Neutrophil (primary cell): ENCODE measurements at regions not wholly inside any gene's neighbourhood (a gene's known extent, or its start where the extent isn't known, plus 50 kb on each side); places are given as distances from the start of the nearest gene placed in this dataset.
"Not testable (repeated sequence)": the region's sequence is repeated elsewhere in the genome, so short reads cannot be mapped to it uniquely, and the experiment has no call there.

ENCODE experiments used
- H3K27ac ChIP-seq: fragments of 200-600 bp; sonication (generic); 2 replicates; pipeline ENCODE4 v1.5.1; 2016; ENCODE audit warnings: mild to moderate bottlenecking, moderate library complexity
- H3K27me3 ChIP-seq: fragments of 200-600 bp; sonication (generic); 2 replicates; pipeline ENCODE4 v1.6.0; 2016; ENCODE audit warnings: mild to moderate bottlenecking
- H3K36me3 ChIP-seq: fragments of 200-600 bp; sonication (generic); 2 replicates; pipeline ENCODE4 v1.5.1; 2017
- H3K4me1 ChIP-seq, 2 experiments: fragments of 200-600 bp in 1 of 2; sonication (generic) in 1 of 2; 1 replicate in 1 of 2; 2 replicates in 1 of 2; pipeline versions ENCODE4 v1.5.1 to v1.6.1; 2013 to 2016; ENCODE audit warnings: low read depth in 1 of 2, low read length in 1 of 2, mild to moderate bottlenecking in 1 of 2, moderate library complexity in 1 of 2; ENCODE audit not compliant: control insufficient read depth in 1 of 2, insufficient read depth in 1 of 2
- H3K4me3 ChIP-seq, 2 experiments: fragments of 200-600 bp in 1 of 2; sonication (generic) in 1 of 2; 1 replicate in 1 of 2; 2 replicates in 1 of 2; pipeline ENCODE4 v1.5.1; 2013 to 2016; ENCODE audit warnings: low read depth in 1 of 2, low read length in 1 of 2, mild to moderate bottlenecking in 1 of 2, moderate library complexity in 1 of 2
- H3K9me3 ChIP-seq: fragments of 200-600 bp; sonication (generic); 2 replicates; pipeline ENCODE4 v1.5.1; 2016
- CTCF ChIP-seq: fragments of 200-600 bp; sonication (generic); IDR thresholded peaks from 2 replicates; pipeline ENCODE4 v1.5.1; 2016; ENCODE audit warnings: antibody characterized with exemption

- no peaks in the 10 kb centered on the region for H3K27me3 ChIP-seq
- H3K4me3 ChIP-seq, result no peak overlapping the region
- no peaks in the 10 kb centered on the region for H3K36me3 ChIP-seq
- no peaks in the 10 kb centered on the region for H3K4me1 ChIP-seq
- no peak for TF ChIP-seq CTCF
- no peaks in the 10 kb centered on the region for H3K9me3 ChIP-seq
- H3K27ac ChIP-seq, result no peak overlapping the region
Observed at GRCh38 chr3:18712713-18713576, 287.8 kb upstream of the SATB1 start.

- TF ChIP-seq CTCF, result no peak
- no peaks in the 10 kb centered on the region for H3K9me3 ChIP-seq
Observed at GRCh38 chr3:18704326-18704725, 279.2 kb upstream of the SATB1 start.

GRCh38 chr3:18703798-18704197 lies 278.7 kb upstream of the SATB1 start:
- Histone ChIP-seq H3K27ac (no peak overlapping the region), H3K4me1 (no peaks in the 10 kb centered on the region), H3K9me3 (no peaks in the 10 kb centered on the region), H3K27me3 (no peaks in the 10 kb centered on the region), H3K4me3 (no peak overlapping the region), H3K36me3 (no peaks in the 10 kb centered on the region)
- TF ChIP-seq CTCF, result no peak

More at GRCh38 chr3:18704326-18704725, 279.2 kb upstream of the SATB1 start:
- no peaks in the 10 kb centered on the region for H3K36me3 ChIP-seq
- H3K27me3 ChIP-seq, result no peaks in the 10 kb centered on the region
- no peak overlapping the region for H3K27ac ChIP-seq
- no peaks in the 10 kb centered on the region for H3K4me1 ChIP-seq
- H3K4me3 ChIP-seq, result no peak overlapping the region

- H3K27ac ChIP-seq, H3K27me3 ChIP-seq, H3K9me3 ChIP-seq, H3K4me1 ChIP-seq, H3K36me3 ChIP-seq, H3K4me3 ChIP-seq: not testable (repeated sequence)
Observed at GRCh38 chr3:18693588-18694329, 268.6 kb upstream of the SATB1 start.

GRCh38 chr3:18687286-18687685 lies 262.1 kb upstream of the SATB1 start:
- peaks cover 6 to 13% of the 10 kb centered on the region in 2 experiments for H3K4me1 ChIP-seq
- H3K27ac ChIP-seq, result peak overlapping the region; percentile 62
- H3K4me3 ChIP-seq, result no peak overlapping the region
- H3K27me3 ChIP-seq, result no peaks in the 10 kb centered on the region
- no peaks in the 10 kb centered on the region for H3K36me3 ChIP-seq
- H3K9me3 ChIP-seq, result no peaks in the 10 kb centered on the region
- no peak for TF ChIP-seq CTCF

- no peaks in the 10 kb centered on the region for H3K36me3 ChIP-seq
- no peak overlapping the region for H3K27ac ChIP-seq
- H3K9me3 ChIP-seq, result no peaks in the 10 kb centered on the region
- H3K4me1 ChIP-seq, result peaks cover 6 to 13% of the 10 kb centered on the region in 2 experiments
- H3K4me3 ChIP-seq, result no peak overlapping the region
- no peaks in the 10 kb centered on the region for H3K27me3 ChIP-seq
- TF ChIP-seq CTCF, result no peak
Observed at GRCh38 chr3:18683900-18684299, 258.8 kb upstream of the SATB1 start.
